ENCODE measurements at regions not wholly inside any gene's neighbourhood (a gene's known extent, or its start where the extent isn't known, plus 50 kb on each side); places are given as distances from the start of the nearest gene placed in this dataset.

GRCh38 chr21:19577381-19577780 is 1173.8 kb upstream of the TMPRSS15 start:
- H3K4me3 ChIP-seq (ENCODE audit: low read length in 2 of 2) = no peak overlapping the region
- H4K91ac ChIP-seq (ENCODE audit: low read depth, low read length, poor library complexity) = no peak overlapping the region
- H4K8ac ChIP-seq (ENCODE audit: low read depth, low read length) = no peak overlapping the region
- H2BK120ac ChIP-seq (ENCODE audit: low read depth, low read length) = no peak overlapping the region
- no peak overlapping the region for H3K18ac ChIP-seq (ENCODE audit: low read length)
- no peak overlapping the region for H3K9ac ChIP-seq (ENCODE audit: low read depth, low read length, poor library complexity)
- no peak overlapping the region for H3K27ac ChIP-seq (replicated peaks; ENCODE audit: low read length)
- no peak overlapping the region for H3K4me2 ChIP-seq (ENCODE audit: insufficient read depth, low read length, poor library complexity, severe bottlenecking)
- H3K79me1 ChIP-seq (ENCODE audit: low read depth, low read length) = no peaks in the 10 kb centered on the region
- no peaks in the 10 kb centered on the region for H3K36me3 ChIP-seq (replicated peaks in 1 of 2; ENCODE audit: control insufficient read depth in 2 of 2, insufficient read depth in 2 of 2, low read length in 2 of 2)
- H3K4ac ChIP-seq (ENCODE audit: low read length) = no peak overlapping the region
- no peaks in the 10 kb centered on the region for H3K9me3 ChIP-seq (replicated peaks in 1 of 2; ENCODE audit: control insufficient read depth in 2 of 2, insufficient read depth in 1 of 2, low read depth in 1 of 2, low read length in 2 of 2)
- WGBS, 2 donors (ENCODE audit: extremely low coverage in 2 of 2, insufficient read length in 2 of 2, insufficient replicate concordance in 1 of 2) = no CpG with 5 or more reads among the region's 3 CpGs
- no peaks in the 10 kb centered on the region for H3K27me3 ChIP-seq (ENCODE audit: control insufficient read depth in 3 of 3, insufficient read depth in 3 of 3, low read depth in 1 of 3, low read length in 3 of 3)
- no peak for DNase-seq (ENCODE audit: low spot score)
- no peak overlapping the region for H2BK12ac ChIP-seq (ENCODE audit: low read length)
- H2BK15ac ChIP-seq (ENCODE audit: low read length) = no peak overlapping the region
- no peak overlapping the region for H2AFZ ChIP-seq (ENCODE audit: low read length)
- no peak overlapping the region for H3K23ac ChIP-seq (ENCODE audit: low read depth, low read length, poor library complexity)
- H3K4me1 ChIP-seq (ENCODE audit: control insufficient read depth in 2 of 2, insufficient read depth in 1 of 2, low read depth in 1 of 2, low read length in 2 of 2) = no peaks in the 10 kb centered on the region
- H2AK5ac ChIP-seq (ENCODE audit: low read depth, low read length) = no peak overlapping the region
- no peak overlapping the region for H3K14ac ChIP-seq (ENCODE audit: low read length)
- no peak overlapping the region for H2BK5ac ChIP-seq (ENCODE audit: low read length)

GRCh38 chr21:19590044-19590443 is 1186.5 kb upstream of the TMPRSS15 start:
- H3K4me1 ChIP-seq (ENCODE audit: control insufficient read depth in 2 of 2, insufficient read depth in 1 of 2, low read depth in 1 of 2, low read length in 2 of 2) = no peaks in the 10 kb centered on the region
- H3K27me3 ChIP-seq (ENCODE audit: control insufficient read depth in 3 of 3, insufficient read depth in 3 of 3, low read depth in 1 of 3, low read length in 3 of 3) = no peaks in the 10 kb centered on the region

GRCh38 chr21:19603011-19603593 is 1199.5 kb upstream of the TMPRSS15 start:
- no CpG with 5 or more reads among the region's 4 CpGs for WGBS, 2 donors (ENCODE audit: extremely low coverage in 2 of 2, insufficient read length in 2 of 2, insufficient replicate concordance in 1 of 2)

More at GRCh38 chr21:19590044-19590443, 1186.5 kb upstream of the TMPRSS15 start:
- Histone ChIP-seq H3K4me2 (ENCODE audit: insufficient read depth, low read length, poor library complexity, severe bottlenecking) (no peak overlapping the region), H3K4me3 (ENCODE audit: low read length in 2 of 2) (no peak overlapping the region), H4K8ac (ENCODE audit: low read depth, low read length) (no peak overlapping the region), H3K79me1 (ENCODE audit: low read depth, low read length) (no peaks in the 10 kb centered on the region), H2AFZ (ENCODE audit: low read length) (peak overlapping the region; percentile 36), H3K18ac (ENCODE audit: low read length) (no peak overlapping the region), H2BK12ac (ENCODE audit: low read length) (no peak overlapping the region), H3K4ac (ENCODE audit: low read length) (no peak overlapping the region), H3K27ac (replicated peaks; ENCODE audit: low read length) (no peak overlapping the region), H3K9me3 (replicated peaks in 1 of 2; ENCODE audit: control insufficient read depth in 2 of 2, insufficient read depth in 1 of 2, low read depth in 1 of 2, low read length in 2 of 2) (no peaks in the 10 kb centered on the region), H3K36me3 (replicated peaks in 1 of 2; ENCODE audit: control insufficient read depth in 2 of 2, insufficient read depth in 2 of 2, low read length in 2 of 2) (no peaks in the 10 kb centered on the region), H2BK5ac (ENCODE audit: low read length) (no peak overlapping the region), H2BK120ac (ENCODE audit: low read depth, low read length) (no peak overlapping the region), H3K23ac (ENCODE audit: low read depth, low read length, poor library complexity) (no peak overlapping the region), H2AK5ac (ENCODE audit: low read depth, low read length) (no peak overlapping the region), H3K9ac (ENCODE audit: low read depth, low read length, poor library complexity) (no peak overlapping the region), H4K91ac (ENCODE audit: low read depth, low read length, poor library complexity) (no peak overlapping the region), H2BK15ac (ENCODE audit: low read length) (no peak overlapping the region), H3K14ac (ENCODE audit: low read length) (no peak overlapping the region)
- DNase-seq (ENCODE audit: low spot score) = no peak

GRCh38 chr21:19608101-19608621 is 1204.6 kb upstream of the TMPRSS15 start:
- H3K4me2 ChIP-seq (ENCODE audit: insufficient read depth, low read length, poor library complexity, severe bottlenecking) = no peak overlapping the region
- H4K91ac ChIP-seq (ENCODE audit: low read depth, low read length, poor library complexity) = no peak overlapping the region
- no peak overlapping the region for H2BK12ac ChIP-seq (ENCODE audit: low read length)
- no peaks in the 10 kb centered on the region for H3K9me3 ChIP-seq (replicated peaks in 1 of 2; ENCODE audit: control insufficient read depth in 2 of 2, insufficient read depth in 1 of 2, low read depth in 1 of 2, low read length in 2 of 2)
- H3K4me1 ChIP-seq (ENCODE audit: control insufficient read depth in 2 of 2, insufficient read depth in 1 of 2, low read depth in 1 of 2, low read length in 2 of 2) = no peaks in the 10 kb centered on the region
- H3K27me3 ChIP-seq (ENCODE audit: control insufficient read depth in 3 of 3, insufficient read depth in 3 of 3, low read depth in 1 of 3, low read length in 3 of 3) = no peaks in the 10 kb centered on the region
- no peak overlapping the region for H3K4ac ChIP-seq (ENCODE audit: low read length)
- H4K8ac ChIP-seq (ENCODE audit: low read depth, low read length) = no peak overlapping the region
- H3K36me3 ChIP-seq (replicated peaks in 1 of 2; ENCODE audit: control insufficient read depth in 2 of 2, insufficient read depth in 2 of 2, low read length in 2 of 2) = no peaks in the 10 kb centered on the region
- H2BK15ac ChIP-seq (ENCODE audit: low read length) = no peak overlapping the region
- H3K18ac ChIP-seq (ENCODE audit: low read length) = no peak overlapping the region
- H2AK5ac ChIP-seq (ENCODE audit: low read depth, low read length) = no peak overlapping the region
- H3K4me3 ChIP-seq (ENCODE audit: low read length in 2 of 2) = no peak overlapping the region
- H2AFZ ChIP-seq (ENCODE audit: low read length) = no peak overlapping the region
- no peak overlapping the region for H2BK5ac ChIP-seq (ENCODE audit: low read length)
- H3K27ac ChIP-seq (replicated peaks; ENCODE audit: low read length) = no peak overlapping the region
- H3K79me1 ChIP-seq (ENCODE audit: low read depth, low read length) = no peaks in the 10 kb centered on the region
- no peak overlapping the region for H3K14ac ChIP-seq (ENCODE audit: low read length)
- H3K9ac ChIP-seq (ENCODE audit: low read depth, low read length, poor library complexity) = no peak overlapping the region
- H2BK120ac ChIP-seq (ENCODE audit: low read depth, low read length) = no peak overlapping the region
- no peak overlapping the region for H3K23ac ChIP-seq (ENCODE audit: low read depth, low read length, poor library complexity)
- no peak for DNase-seq (ENCODE audit: low spot score)
- no CpG with 5 or more reads among the region's 4 CpGs for WGBS, 2 donors (ENCODE audit: extremely low coverage in 2 of 2, insufficient read length in 2 of 2, insufficient replicate concordance in 1 of 2)

More at GRCh38 chr21:19603011-19603593, 1199.5 kb upstream of the TMPRSS15 start:
- H3K9ac ChIP-seq (ENCODE audit: low read depth, low read length, poor library complexity) = no peak overlapping the region
- H3K4ac ChIP-seq (ENCODE audit: low read length) = no peak overlapping the region
- H3K14ac ChIP-seq (ENCODE audit: low read length) = no peak overlapping the region
- H3K27ac ChIP-seq (replicated peaks; ENCODE audit: low read length) = no peak overlapping the region
- no peak overlapping the region for H2BK15ac ChIP-seq (ENCODE audit: low read length)
- H2BK120ac ChIP-seq (ENCODE audit: low read depth, low read length) = no peak overlapping the region
- DNase-seq (ENCODE audit: low spot score) = no peak
- H4K8ac ChIP-seq (ENCODE audit: low read depth, low read length) = no peak overlapping the region
- no peaks in the 10 kb centered on the region for H3K9me3 ChIP-seq (replicated peaks in 1 of 2; ENCODE audit: control insufficient read depth in 2 of 2, insufficient read depth in 1 of 2, low read depth in 1 of 2, low read length in 2 of 2)
- no peaks in the 10 kb centered on the region for H3K4me1 ChIP-seq (ENCODE audit: control insufficient read depth in 2 of 2, insufficient read depth in 1 of 2, low read depth in 1 of 2, low read length in 2 of 2)
- no peak overlapping the region for H2BK5ac ChIP-seq (ENCODE audit: low read length)
- no peaks in the 10 kb centered on the region for H3K79me1 ChIP-seq (ENCODE audit: low read depth, low read length)
- H2AFZ ChIP-seq (ENCODE audit: low read length) = no peak overlapping the region
- H3K23ac ChIP-seq (ENCODE audit: low read depth, low read length, poor library complexity) = no peak overlapping the region
- H3K36me3 ChIP-seq (replicated peaks in 1 of 2; ENCODE audit: control insufficient read depth in 2 of 2, insufficient read depth in 2 of 2, low read length in 2 of 2) = no peaks in the 10 kb centered on the region
- H3K4me2 ChIP-seq (ENCODE audit: insufficient read depth, low read length, poor library complexity, severe bottlenecking) = no peak overlapping the region
- H3K18ac ChIP-seq (ENCODE audit: low read length) = no peak overlapping the region
- no peak overlapping the region for H2BK12ac ChIP-seq (ENCODE audit: low read length)
- no peak overlapping the region for H3K4me3 ChIP-seq (ENCODE audit: low read length in 2 of 2)
- H3K27me3 ChIP-seq (ENCODE audit: control insufficient read depth in 3 of 3, insufficient read depth in 3 of 3, low read depth in 1 of 3, low read length in 3 of 3) = no peaks in the 10 kb centered on the region
- no peak overlapping the region for H4K91ac ChIP-seq (ENCODE audit: low read depth, low read length, poor library complexity)
- no peak overlapping the region for H2AK5ac ChIP-seq (ENCODE audit: low read depth, low read length)

All from neuronal stem cell (in vitro differentiated cells).